Trophoblast cell (in vitro differentiated cells and primary cell): ENCODE measurements at regions not wholly inside any gene's neighbourhood (a gene's known extent, or its start where the extent isn't known, plus 50 kb on each side); places are given as distances from the start of the nearest gene placed in this dataset.
A peak's percentile ranks its signal among the peaks of the same experiment; 100 is the strongest.

Experiments
- DNase-seq, 2 donors: peaks; one replicate each; pipeline ENCODE4 v3.0.0-alpha.2; 2016
- H2AFZ ChIP-seq: 2 replicates; pipeline ENCODE4 v1.6.1; 2013; ENCODE audit warnings: low read length, moderate library complexity, mild to moderate bottlenecking; ENCODE audit not compliant: insufficient read depth, poor library complexity
- H2AK5ac ChIP-seq: 2 replicates; pipeline ENCODE4 v1.6.1; 2013; ENCODE audit warnings: mild to moderate bottlenecking, low read length
- H2BK120ac ChIP-seq: 2 replicates; pipeline ENCODE4 v1.6.1; 2013; ENCODE audit warnings: low read length, mild to moderate bottlenecking, moderate library complexity; ENCODE audit not compliant: insufficient read depth, poor library complexity
- H2BK12ac ChIP-seq: 2 replicates; pipeline ENCODE4 v1.6.1; 2013; ENCODE audit warnings: mild to moderate bottlenecking, low read length, moderate library complexity
- H2BK5ac ChIP-seq: 2 replicates; pipeline ENCODE4 v1.6.1; 2013; ENCODE audit warnings: low read length, low read depth, moderate library complexity, mild to moderate bottlenecking; ENCODE audit not compliant: poor library complexity
- H3K14ac ChIP-seq: 2 replicates; pipeline ENCODE4 v1.6.1; 2013; ENCODE audit warnings: mild to moderate bottlenecking, low read length
- H3K18ac ChIP-seq: 2 replicates; pipeline ENCODE4 v1.6.1; 2013; ENCODE audit warnings: mild to moderate bottlenecking, low read length
- H3K23ac ChIP-seq: 2 replicates; pipeline ENCODE4 v1.6.1; 2013; ENCODE audit warnings: low read length
- H3K27ac ChIP-seq: 2 replicates; pipeline ENCODE4 v1.5.1; 2013; ENCODE audit warnings: low read depth, mild to moderate bottlenecking, inconsistent platforms, low read length, moderate library complexity
- H3K27me3 ChIP-seq: 2 replicates; pipeline ENCODE4 v1.6.1; 2013; ENCODE audit warnings: inconsistent platforms, mild to moderate bottlenecking, low read length, moderate library complexity; ENCODE audit not compliant: insufficient read depth
- H3K36me3 ChIP-seq, 2 experiments: 1 replicate in 1 of 2; 2 replicates in 1 of 2; pipeline ENCODE4 v1.6.1; 2013; ENCODE audit warnings: low read length in 2 of 2, mild to moderate bottlenecking in 2 of 2, moderate library complexity in 1 of 2; ENCODE audit not compliant: insufficient read depth in 2 of 2, control insufficient read depth in 1 of 2
- H3K4ac ChIP-seq: 2 replicates; pipeline ENCODE4 v1.6.1; 2013; ENCODE audit warnings: low read depth, mild to moderate bottlenecking, low read length, moderate library complexity
- H3K4me1 ChIP-seq, 2 experiments: 1 replicate in 1 of 2; 2 replicates in 1 of 2; pipeline ENCODE4 v1.6.1; 2013; ENCODE audit warnings: low read length in 2 of 2, mild to moderate bottlenecking in 2 of 2, moderate library complexity in 1 of 2; ENCODE audit not compliant: insufficient read depth in 2 of 2, control insufficient read depth in 1 of 2
- H3K4me2 ChIP-seq: 2 replicates; pipeline ENCODE4 v1.6.1; 2013; ENCODE audit warnings: inconsistent platforms, mild to moderate bottlenecking, low read length, moderate library complexity
- H3K4me3 ChIP-seq: 2 replicates; pipeline ENCODE4 v1.5.1; 2013; ENCODE audit warnings: mild to moderate bottlenecking, low read depth, low read length, inconsistent platforms
- H3K79me1 ChIP-seq: one replicate; pipeline ENCODE4 v1.6.1; 2013; ENCODE audit warnings: low read length
- H3K79me2 ChIP-seq: 2 replicates; pipeline ENCODE4 v1.6.1; 2013; ENCODE audit warnings: low read length, mild to moderate bottlenecking; ENCODE audit not compliant: control insufficient read depth, insufficient read depth, poor library complexity
- H3K9ac ChIP-seq: 2 replicates; pipeline ENCODE4 v1.6.1; 2013; ENCODE audit warnings: mild to moderate bottlenecking, low read length
- H3K9me3 ChIP-seq: 2 replicates; pipeline ENCODE4 v1.6.1; 2013; ENCODE audit warnings: low read depth, mild to moderate bottlenecking, control low read depth, inconsistent platforms, low read length; ENCODE audit not compliant: insufficient read depth
- H4K12ac ChIP-seq: 2 replicates; pipeline ENCODE4 v1.6.1; 2013; ENCODE audit warnings: low read depth, mild to moderate bottlenecking, low read length, moderate library complexity
- H4K8ac ChIP-seq: 2 replicates; pipeline ENCODE4 v1.6.1; 2013; ENCODE audit warnings: low read depth, mild to moderate bottlenecking, low read length, moderate library complexity
- H4K91ac ChIP-seq: one replicate; pipeline ENCODE4 v1.6.1; 2013; ENCODE audit warnings: low read depth, mild to moderate bottlenecking, low read length, moderate library complexity
- WGBS: extraction: QIAGEN DNeasy Blood & Tissue Kit; methylation state at CpG from one replicate; pipeline ENCODE4 v1.1.7; 2013; ENCODE audit warnings: missing lambda C conversion rate; ENCODE audit not compliant: insufficient read length, insufficient coverage; ENCODE audit errors: extremely low coverage; 5-methylcytosine and 5-hydroxymethylcytosine counted together

DNA sequence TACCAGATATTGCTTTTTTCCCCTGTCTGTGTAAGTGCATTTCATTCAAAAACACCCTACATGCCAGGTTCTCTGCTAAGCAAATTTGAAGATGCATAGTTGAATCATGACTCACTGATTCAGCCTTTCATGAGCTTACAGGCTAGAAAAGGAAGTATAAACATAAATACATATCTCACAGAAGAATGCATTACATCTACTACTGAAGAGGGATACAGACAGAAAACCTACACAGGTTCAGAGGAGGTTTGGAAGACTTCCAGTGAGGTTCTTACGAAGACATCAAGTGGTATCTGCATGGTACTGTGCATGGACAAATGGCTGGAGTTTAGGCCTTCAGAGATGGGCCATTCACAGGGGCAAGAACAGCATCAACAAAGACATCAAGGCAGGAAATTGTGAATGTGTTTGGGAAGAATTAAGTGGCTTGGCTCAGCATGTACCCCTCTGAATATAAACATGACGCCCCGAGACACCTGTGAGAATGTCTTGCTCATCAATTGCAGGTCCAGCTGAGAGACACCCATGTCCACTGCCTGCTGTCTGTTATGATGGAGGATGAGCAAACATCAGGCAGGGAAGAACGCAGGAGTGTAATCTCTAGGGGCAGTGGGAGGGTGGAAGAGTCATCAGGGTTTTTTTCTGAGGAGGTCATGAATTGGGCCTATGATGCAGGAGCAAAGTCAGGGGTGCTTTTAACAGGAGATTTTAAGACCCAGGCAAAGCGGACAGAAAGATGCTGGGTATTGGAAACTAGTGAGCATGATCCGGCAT lies 105.1 kb upstream of the GALNT15 start:
- no peak overlapping the region for H4K8ac ChIP-seq
- H3K9me3 ChIP-seq, result no peaks in the 10 kb centered on the region
- peak overlapping the region; percentile 28 for H3K27ac ChIP-seq
- no peak overlapping the region for H3K4me3 ChIP-seq
- no peak overlapping the region for H3K4me2 ChIP-seq
- H4K91ac ChIP-seq, result peak overlapping the region; percentile 71
- peak overlapping the region; percentile 82 for H2BK12ac ChIP-seq
- no peak overlapping the region for H3K18ac ChIP-seq
- no peak overlapping the region for H3K23ac ChIP-seq
- H3K4ac ChIP-seq, result no peak overlapping the region
- peak overlapping the region; percentile 60 for H2BK120ac ChIP-seq
- H3K36me3 ChIP-seq, result no peaks in the 10 kb centered on the region
- H3K9ac ChIP-seq, result no peak overlapping the region
- no peaks in the 10 kb centered on the region for H3K79me2 ChIP-seq
- no peak overlapping the region for H4K12ac ChIP-seq
- H2AFZ ChIP-seq, result no peak overlapping the region
- no CpG with 5 or more reads among the region's 6 CpGs for WGBS
- peaks cover 0 to 9% of the 10 kb centered on the region in 2 experiments for H3K4me1 ChIP-seq
- peak in 1 of 2 donors; percentile 77 for DNase-seq
- H3K27me3 ChIP-seq, result no peaks in the 10 kb centered on the region
- no peak overlapping the region for H2BK5ac ChIP-seq
- no peak overlapping the region for H2AK5ac ChIP-seq
- H3K14ac ChIP-seq, result peak overlapping the region; percentile 65
- peaks cover 5% of the 10 kb centered on the region for H3K79me1 ChIP-seq

DNA sequence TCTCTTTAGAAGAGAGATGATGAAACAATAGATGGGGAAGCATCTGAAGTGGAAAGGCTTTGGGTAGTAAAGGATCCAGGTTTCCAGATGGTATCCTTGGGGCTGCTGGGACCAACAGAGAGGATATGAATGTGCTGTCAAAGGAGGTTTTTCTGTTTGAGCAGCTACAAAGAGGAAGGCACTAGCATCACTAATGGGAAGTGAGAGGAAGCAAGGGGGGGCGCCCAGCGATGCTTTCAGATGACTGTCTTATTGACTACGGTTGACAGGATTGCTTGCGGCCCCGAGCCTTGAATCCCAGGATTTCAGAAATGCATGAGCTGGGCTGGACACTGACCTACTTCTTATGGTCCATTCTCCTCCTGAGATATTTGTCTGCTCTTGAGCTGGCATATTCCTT lies 103.8 kb upstream of the GALNT15 start:
- no peak overlapping the region for H4K8ac ChIP-seq
- H3K4me1 ChIP-seq, result peaks cover 0 to 7% of the 10 kb centered on the region in 2 experiments
- H3K4ac ChIP-seq, result no peak overlapping the region
- H2AK5ac ChIP-seq, result no peak overlapping the region
- H2BK12ac ChIP-seq, result peak overlapping the region; percentile 26
- WGBS, result no CpG with 5 or more reads among the region's 5 CpGs
- no peak overlapping the region for H2BK120ac ChIP-seq
- H3K9ac ChIP-seq, result no peak overlapping the region
- H3K4me3 ChIP-seq, result no peak overlapping the region
- H4K12ac ChIP-seq, result no peak overlapping the region
- H3K36me3 ChIP-seq, result no peaks in the 10 kb centered on the region
- no peak overlapping the region for H3K14ac ChIP-seq
- H3K9me3 ChIP-seq, result no peaks in the 10 kb centered on the region
- no peak overlapping the region for H4K91ac ChIP-seq
- H2BK5ac ChIP-seq, result no peak overlapping the region
- H3K4me2 ChIP-seq, result no peak overlapping the region
- H3K27ac ChIP-seq, result no peak overlapping the region
- no peaks in the 10 kb centered on the region for H3K27me3 ChIP-seq
- H2AFZ ChIP-seq, result no peak overlapping the region
- no peak overlapping the region for H3K23ac ChIP-seq
- H3K79me2 ChIP-seq, result no peaks in the 10 kb centered on the region
- DNase-seq, result no peak
- peaks cover 5% of the 10 kb centered on the region for H3K79me1 ChIP-seq
- H3K18ac ChIP-seq, result no peak overlapping the region

DNA sequence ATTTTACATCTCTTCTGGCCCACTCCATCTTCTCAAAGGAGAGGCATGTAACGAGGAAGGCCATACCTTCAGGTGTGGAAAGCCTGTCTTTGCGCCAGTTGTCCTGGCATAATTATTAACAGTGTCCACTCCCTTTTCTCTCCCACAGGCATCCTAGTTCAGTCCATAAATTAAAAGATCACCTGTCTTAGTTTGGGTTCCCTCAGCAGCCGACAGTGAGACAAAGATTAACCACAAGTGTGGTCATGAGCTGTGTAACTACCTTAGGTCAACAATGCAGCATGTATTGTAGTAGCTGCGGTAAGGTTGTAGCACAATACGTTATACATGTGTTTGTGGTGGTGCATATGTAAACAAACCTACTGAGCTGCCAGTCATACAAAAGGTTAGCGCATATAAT lies 103.3 kb upstream of the GALNT15 start:
- Histone ChIP-seq H3K79me2 (no peaks in the 10 kb centered on the region), H4K91ac (no peak overlapping the region), H3K36me3 (no peaks in the 10 kb centered on the region), H4K8ac (no peak overlapping the region), H2BK120ac (no peak overlapping the region), H3K27me3 (no peaks in the 10 kb centered on the region), H2AFZ (no peak overlapping the region), H2BK12ac (no peak overlapping the region), H3K23ac (no peak overlapping the region), H4K12ac (no peak overlapping the region), H3K4me2 (no peak overlapping the region), H3K27ac (no peak overlapping the region), H3K4me3 (no peak overlapping the region), H3K9me3 (no peaks in the 10 kb centered on the region), H3K4ac (no peak overlapping the region), H3K18ac (no peak overlapping the region), H3K14ac (no peak overlapping the region), H3K4me1 (peaks cover 0 to 7% of the 10 kb centered on the region in 2 experiments), H3K79me1 (peaks cover 5% of the 10 kb centered on the region), H2BK5ac (no peak overlapping the region), H3K9ac (no peak overlapping the region), H2AK5ac (no peak overlapping the region)
- WGBS, result no CpG with 5 or more reads among the region's 6 CpGs
- DNase-seq, result no peak

DNA sequence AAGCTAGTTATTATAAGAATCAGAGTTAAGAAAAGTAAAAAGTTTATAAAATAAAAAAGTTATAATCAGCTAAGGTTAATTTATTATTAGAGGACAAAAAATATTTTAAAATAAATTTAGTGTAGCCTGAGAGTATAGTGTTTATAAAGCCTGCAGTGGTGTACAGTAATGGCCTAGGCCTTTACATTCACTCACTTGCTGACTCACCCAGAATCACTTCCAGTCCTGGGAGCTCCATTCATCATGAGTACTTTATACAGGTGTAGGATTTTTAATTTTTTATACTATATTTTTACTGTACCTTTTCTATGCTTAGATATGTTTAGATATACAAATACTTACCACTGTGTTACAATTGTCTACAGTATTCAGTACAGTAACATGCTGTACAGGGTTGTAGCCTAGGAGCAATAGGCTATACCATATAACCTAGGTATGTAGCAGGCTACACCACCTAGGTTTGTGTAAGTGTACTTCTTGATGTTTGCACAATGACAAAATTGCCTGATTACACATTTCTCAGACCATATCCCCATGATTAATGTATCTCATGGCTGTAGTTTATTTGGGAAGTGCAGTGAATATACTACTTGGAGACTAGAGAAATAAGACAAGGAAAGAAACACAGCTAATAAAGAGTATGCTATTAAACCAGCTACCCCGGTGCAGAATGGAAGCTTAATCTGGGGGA lies 101.9 kb upstream of the GALNT15 start:
- Histone ChIP-seq H3K18ac (no peak overlapping the region), H2BK5ac (no peak overlapping the region), H3K9me3 (peaks cover 3% of the 10 kb centered on the region), H3K79me2 (no peaks in the 10 kb centered on the region), H3K14ac (no peak overlapping the region), H3K4ac (no peak overlapping the region), H3K27ac (no peak overlapping the region), H3K23ac (no peak overlapping the region), H3K79me1 (peaks cover 5% of the 10 kb centered on the region), H2AK5ac (no peak overlapping the region), H3K9ac (no peak overlapping the region), H2BK120ac (no peak overlapping the region), H2BK12ac (no peak overlapping the region), H3K4me1 (peaks cover 0 to 7% of the 10 kb centered on the region in 2 experiments), H4K8ac (no peak overlapping the region), H3K4me2 (no peak overlapping the region), H2AFZ (no peak overlapping the region), H3K27me3 (no peaks in the 10 kb centered on the region), H4K12ac (no peak overlapping the region), H4K91ac (no peak overlapping the region), H3K36me3 (no peaks in the 10 kb centered on the region), H3K4me3 (no peak overlapping the region)
- WGBS, result no CpG with 5 or more reads among the region's 1 CpG
- DNase-seq, result no peak
